HPDE6-E6E7 (cell line): ENCODE measurements at regions not wholly inside any gene's neighbourhood (a gene's known extent, or its start where the extent isn't known, plus 50 kb on each side); places are given as distances from the start of the nearest gene placed in this dataset.

Experiments
- DNase-seq: peaks from one replicate; pipeline ENCODE4 v3.0.0; 2011; ENCODE audit warnings: missing footprints; ENCODE audit errors: extremely low spot score

GRCh38 chr15:99921101-99921500, 187.9 kb upstream of the LYSMD4 start:
- no peak for DNase-seq

- no peak for DNase-seq
Observed at GRCh38 chr15:99918072-99918471, 184.8 kb upstream of the LYSMD4 start.

- no peak for DNase-seq
Observed at GRCh38 chr15:99917252-99917651, 184.0 kb upstream of the LYSMD4 start.

- DNase-seq: no peak
Observed at GRCh38 chr15:99916668-99917223, 183.5 kb upstream of the LYSMD4 start.

GRCh38 chr15:99914723-99915122, 181.5 kb upstream of the LYSMD4 start:
- DNase-seq: no peak

- no peak for DNase-seq
Observed at GRCh38 chr15:99911816-99912215, 178.6 kb upstream of the LYSMD4 start.

GRCh38 chr15:99909592-99910295, 176.5 kb upstream of the LYSMD4 start:
- DNase-seq: peak; percentile 25

GRCh38 chr15:99907698-99908097, 174.5 kb upstream of the LYSMD4 start:
- no peak for DNase-seq

- no peak for DNase-seq
Observed at GRCh38 chr15:99906793-99907192, 173.6 kb upstream of the LYSMD4 start.

GRCh38 chr15:99906311-99906710, 173.1 kb upstream of the LYSMD4 start:
- DNase-seq: no peak

- no peak for DNase-seq
Observed at GRCh38 chr15:99902248-99902928, 169.2 kb upstream of the LYSMD4 start.

- no peak for DNase-seq
Observed at GRCh38 chr15:99895956-99896311, 162.7 kb upstream of the LYSMD4 start.

GRCh38 chr15:99895189-99895955, 162.1 kb upstream of the LYSMD4 start:
- DNase-seq: no peak

- no peak for DNase-seq
Observed at GRCh38 chr15:99878835-99879234, 145.6 kb upstream of the LYSMD4 start.

- no peak for DNase-seq
Observed at GRCh38 chr15:99873451-99873850, 140.2 kb upstream of the LYSMD4 start.

GRCh38 chr15:99863550-99864198, 130.4 kb upstream of the LYSMD4 start:
- no peak for DNase-seq

- no peak for DNase-seq
Observed at GRCh38 chr15:99857836-99858235, 124.6 kb upstream of the LYSMD4 start.

GRCh38 chr15:99850517-99850916, 117.3 kb upstream of the LYSMD4 start:
- DNase-seq: no peak

GRCh38 chr15:99845009-99845408, 111.8 kb upstream of the LYSMD4 start:
- DNase-seq: no peak

- DNase-seq: no peak
Observed at GRCh38 chr15:99844150-99844549, 110.9 kb upstream of the LYSMD4 start.

GRCh38 chr15:99842071-99842470, 108.8 kb upstream of the LYSMD4 start:
- DNase-seq: no peak

- no peak for DNase-seq
Observed at GRCh38 chr15:99826157-99826780, 93.0 kb upstream of the LYSMD4 start.
